Spleen (tissue), 11 donors: ENCODE measurements at regions not wholly inside any gene's neighbourhood (a gene's known extent, or its start where the extent isn't known, plus 50 kb on each side); places are given as distances from the start of the nearest gene placed in this dataset.

Experiments used
- DNase-seq: peaks from one replicate; pipeline ENCODE4 v3.0.0-alpha.2; 2020
- H3K27ac ChIP-seq, 8 donors: fragments of 200-600 bp; sonication (generic) in 7 of 8; 1 replicate in 4 of 8; 2 replicates in 4 of 8; pipeline versions ENCODE4 v1.5.0 to v1.8.0; 2016 to 2021; ENCODE audit warnings: inconsistent platforms in 4 of 8, mild to moderate bottlenecking in 4 of 8, moderate library complexity in 1 of 8
- H3K27me3 ChIP-seq, 7 donors: fragments of 200-600 bp; sonication (generic) in 6 of 7; replicated peaks in 1 of 7; 1 replicate in 4 of 7; 2 replicates in 3 of 7; pipeline versions ENCODE4 v1.5.0 to v1.8.0; 2016 to 2021; ENCODE audit warnings: inconsistent platforms in 3 of 7, mild to moderate bottlenecking in 1 of 7
- H3K36me3 ChIP-seq, 6 donors: fragments of 200-600 bp; sonication (generic) in 5 of 6; 1 replicate in 4 of 6; 2 replicates in 2 of 6; pipeline versions ENCODE4 v1.5.0 to v1.8.0; 2016 to 2021; ENCODE audit warnings: inconsistent platforms in 2 of 6
- H3K4me1 ChIP-seq, 6 donors: fragments of 200-600 bp; sonication (generic) in 5 of 6; 1 replicate in 3 of 6; 2 replicates in 3 of 6; pipeline versions ENCODE4 v1.5.0 to v1.8.0; 2016 to 2021; ENCODE audit warnings: inconsistent platforms in 3 of 6
- H3K4me3 ChIP-seq, 8 donors: fragments of 200-600 bp; sonication (generic) in 7 of 8; 1 replicate in 4 of 8; 2 replicates in 4 of 8; pipeline versions ENCODE4 v1.5.0 to v1.8.0; 2016 to 2021; ENCODE audit warnings: inconsistent platforms in 4 of 8, mild to moderate bottlenecking in 4 of 8, moderate library complexity in 2 of 8
- H3K9me3 ChIP-seq, 8 donors: fragments of 200-600 bp; sonication (generic) in 7 of 8; 1 replicate in 4 of 8; 2 replicates in 4 of 8; pipeline versions ENCODE4 v1.5.0 to v1.8.0; 2016 to 2021; ENCODE audit warnings: inconsistent platforms in 4 of 8
- CTCF ChIP-seq, 11 experiments: fragments of 200-600 bp in 7 of 11; fragments of 450-650 bp in 4 of 11; sonication (generic) in 4 of 11; IDR thresholded peaks in 8 of 11; conservative IDR thresholded peaks in 3 of 11; 1 replicate in 7 of 11; 2 replicates in 4 of 11; pipeline versions ENCODE4 v1.4.0 to v1.8.0; 2016 to 2021; ENCODE audit warnings: antibody characterized with exemption in 11 of 11, inconsistent platforms in 4 of 11, mild to moderate bottlenecking in 1 of 11
- POLR2A ChIP-seq, 3 donors: fragments of 450-650 bp; IDR thresholded peaks; one replicate each; pipeline ENCODE4 v1.5.1; 2017; ENCODE audit warnings: antibody characterized with exemption in 3 of 3, mild to moderate bottlenecking in 1 of 3
- POLR2AphosphoS5 ChIP-seq, 3 donors: sonication (generic); formaldehyde crosslinking; IDR thresholded peaks; one replicate each; pipeline ENCODE4 v1.5.1; 2017; ENCODE audit warnings: antibody characterized with exemption in 3 of 3
- WGBS, 5 donors: extraction: QIAGEN DNeasy Blood & Tissue Kit in 3 of 5; methylation state at CpG; one replicate each; pipeline versions ENCODE4 v1.1.5 to v1.1.7; 2013 to 2018; 5-methylcytosine and 5-hydroxymethylcytosine counted together
- intact Hi-C: fragments of 100-400 bp; cut with DNase I; formaldehyde crosslinking; loops from one replicate; pipeline ENCODE4 v1.15.0; 2023; ENCODE audit warnings: low total_unique reads
- donor health status: healthy with polysubstance abuse.
- donor health status: DM: no; HTN: no; CAD: no; lungs with moderate emphysema.
- donor health status: DM: no; HTN: no; CAD: no.
- donor health status: Bipolar disorder and iron deficiency.
- donor health status: healthy.
- donor health status: DM: no; HTN: no; CAD: no.
- donor health status: DM: yes; HTN: yes; CAD: no.

DNA sequence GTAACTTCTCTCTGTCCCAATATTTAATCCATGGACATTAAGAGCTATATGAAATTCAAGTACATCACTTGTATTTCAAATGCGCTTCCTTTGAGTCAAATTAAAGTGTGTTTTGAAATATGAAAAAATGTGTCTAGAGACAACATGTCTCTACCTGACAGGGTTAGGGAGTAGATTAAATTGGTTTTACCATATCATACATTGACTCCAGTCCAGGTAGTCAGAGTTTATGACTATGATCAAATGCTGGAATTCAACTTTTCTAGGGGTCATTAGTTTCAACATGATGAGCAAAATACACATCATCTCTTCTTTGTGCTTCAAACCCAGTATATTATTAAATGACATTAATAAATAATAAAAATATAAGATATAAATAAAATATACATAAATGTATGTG is 259.2 kb downstream of the CDH10 start:
- DNase-seq = no peak
- Histone ChIP-seq H3K4me3 (no peak overlapping the region), H3K36me3 (no peaks in the 10 kb centered on the region), H3K27ac (no peak overlapping the region), H3K4me1 (no peaks in the 10 kb centered on the region), H3K27me3 (no peaks in the 10 kb centered on the region), H3K9me3 (peaks cover 0 to 40% (median 19%) of the 10 kb centered on the region in 8 donors)
- intact Hi-C loops = no loop called here
- TF ChIP-seq POLR2A (IDR thresholded peaks at IDR 0.05) (no peak), POLR2AphosphoS5 (IDR thresholded peaks at IDR 0.05) (no peak), CTCF (IDR thresholded peaks at IDR 0.05 in 8 of 11, conservative IDR thresholded peaks at IDR 0.05 in 3 of 11) (no peak)
- 85 to 98% (median 96%) methylated on average over 1 of the region's 1 CpG for WGBS, 5 donors

DNA sequence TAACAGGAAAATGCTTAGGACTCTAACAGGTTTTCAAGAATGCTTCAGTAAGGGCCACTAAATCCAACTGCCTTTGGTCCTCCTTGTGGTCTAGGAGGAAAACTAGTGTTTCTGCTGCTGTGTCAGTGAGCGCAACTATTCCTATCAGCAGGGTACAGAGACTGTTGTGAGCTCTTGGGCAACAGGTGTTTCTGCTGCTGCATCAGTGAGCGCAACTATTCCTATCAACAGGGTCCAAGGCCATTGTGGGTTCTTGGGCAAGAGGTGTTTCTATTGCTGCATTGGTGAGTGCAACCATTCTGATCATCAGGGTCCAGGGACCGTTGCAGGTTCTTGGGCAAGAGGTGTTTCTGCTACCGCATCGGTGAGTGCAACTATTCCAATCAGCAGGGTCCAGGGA is 256.3 kb downstream of the CDH10 start:
- WGBS, 5 donors = 76 to 88% (median 82%) methylated on average over 5 of the region's 5 CpGs
- peaks cover 0 to 59% (median 23%) of the 10 kb centered on the region in 8 donors for H3K9me3 ChIP-seq
- no peaks in the 10 kb centered on the region for H3K4me1 ChIP-seq
- intact Hi-C loops = no loop called here
- H3K4me3 ChIP-seq = no peak overlapping the region
- no peak for DNase-seq
- H3K36me3 ChIP-seq = no peaks in the 10 kb centered on the region
- no peak overlapping the region for H3K27ac ChIP-seq
- TF ChIP-seq CTCF (IDR thresholded peaks at IDR 0.05 in 8 of 11, conservative IDR thresholded peaks at IDR 0.05 in 3 of 11) = no peak
- TF ChIP-seq POLR2AphosphoS5 (IDR thresholded peaks at IDR 0.05) = no peak
- TF ChIP-seq POLR2A (IDR thresholded peaks at IDR 0.05) = no peak
- H3K27me3 ChIP-seq = no peaks in the 10 kb centered on the region

GRCh38 chr5:24389968-24390367 is 254.8 kb downstream of the CDH10 start:
- 85 to 94% (median 89%) methylated on average over 4 of the region's 4 CpGs for WGBS, 5 donors
- TF ChIP-seq POLR2AphosphoS5 (IDR thresholded peaks at IDR 0.05) (no peak), POLR2A (IDR thresholded peaks at IDR 0.05) (no peak), CTCF (IDR thresholded peaks at IDR 0.05 in 8 of 11, conservative IDR thresholded peaks at IDR 0.05 in 3 of 11) (no peak)
- intact Hi-C loops = no loop called here
- Histone ChIP-seq H3K27me3 (no peaks in the 10 kb centered on the region), H3K4me3 (no peak overlapping the region), H3K4me1 (no peaks in the 10 kb centered on the region), H3K36me3 (no peaks in the 10 kb centered on the region), H3K27ac (no peak overlapping the region), H3K9me3 (peaks cover 0 to 66% (median 23%) of the 10 kb centered on the region in 8 donors)
- no peak for DNase-seq

DNA sequence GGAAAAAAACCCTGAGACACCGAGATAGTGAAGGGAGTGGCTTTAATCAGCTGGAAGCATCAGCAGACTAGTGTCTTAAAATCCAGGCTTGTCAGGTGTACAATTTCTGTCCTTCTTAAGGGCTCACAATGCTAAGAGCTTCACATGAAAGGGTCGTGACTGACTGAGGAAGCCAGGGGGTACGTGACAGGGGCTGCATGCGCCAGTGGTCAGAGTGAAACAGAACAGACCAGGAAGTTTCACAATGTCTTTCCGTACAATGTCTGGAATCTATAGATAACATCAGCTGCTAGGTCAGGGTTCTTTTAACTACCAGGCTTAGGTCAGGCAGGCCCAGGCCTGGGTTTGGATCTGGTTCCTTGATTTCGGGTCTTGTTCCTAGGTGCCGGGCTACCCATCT is 253.0 kb downstream of the CDH10 start:
- 52 to 71% (median 58%) methylated on average over 7 of the region's 7 CpGs for WGBS, 5 donors
- no peak overlapping the region for H3K27ac ChIP-seq
- no peak for TF ChIP-seq CTCF (IDR thresholded peaks at IDR 0.05 in 8 of 11, conservative IDR thresholded peaks at IDR 0.05 in 3 of 11)
- TF ChIP-seq POLR2AphosphoS5 (IDR thresholded peaks at IDR 0.05) = no peak
- TF ChIP-seq POLR2A (IDR thresholded peaks at IDR 0.05) = no peak
- no peak overlapping the region for H3K4me3 ChIP-seq
- intact Hi-C loops = no loop called here
- no peaks in the 10 kb centered on the region for H3K4me1 ChIP-seq
- DNase-seq = no peak
- no peaks in the 10 kb centered on the region for H3K27me3 ChIP-seq
- no peaks in the 10 kb centered on the region for H3K36me3 ChIP-seq
- peaks cover 0 to 64% (median 20%) of the 10 kb centered on the region in 8 donors for H3K9me3 ChIP-seq
